ENCODE measurements at regions not wholly inside any gene's neighbourhood (a gene's known extent, or its start where the extent isn't known, plus 50 kb on each side); places are given as distances from the start of the nearest gene placed in this dataset.

DNA sequence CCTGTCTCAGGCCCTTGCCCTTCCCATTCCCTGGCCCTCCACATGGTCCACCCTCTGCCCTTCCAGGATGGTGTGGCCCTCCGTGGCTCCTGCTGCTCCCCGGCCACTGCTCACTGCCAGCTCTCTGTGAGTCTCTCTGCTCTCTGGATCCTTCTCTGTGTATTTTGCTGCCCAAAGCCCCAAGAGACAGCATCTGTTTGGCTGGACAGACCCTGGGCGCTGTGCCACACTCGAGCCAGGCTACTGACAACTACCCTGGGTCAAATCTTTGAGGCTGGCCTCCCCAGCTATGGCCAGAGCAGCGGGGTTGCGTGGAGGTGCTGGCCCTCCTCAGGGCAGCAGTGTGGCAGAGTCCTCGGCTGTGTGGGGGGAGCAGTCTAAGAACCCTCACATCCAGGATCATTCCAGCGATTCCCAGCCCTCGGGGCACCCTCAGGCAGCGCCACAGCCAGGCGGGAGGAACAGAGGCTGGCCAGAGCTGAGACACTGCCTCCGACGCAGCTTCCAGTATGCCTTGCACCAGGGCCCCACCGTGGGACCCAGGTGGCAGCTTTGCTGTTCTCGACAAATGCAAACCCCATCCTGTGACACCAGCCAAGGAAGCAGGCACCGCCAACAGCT lies 139.4 kb upstream of the GLI2 start:
- no peak for DNase-seq

DNA sequence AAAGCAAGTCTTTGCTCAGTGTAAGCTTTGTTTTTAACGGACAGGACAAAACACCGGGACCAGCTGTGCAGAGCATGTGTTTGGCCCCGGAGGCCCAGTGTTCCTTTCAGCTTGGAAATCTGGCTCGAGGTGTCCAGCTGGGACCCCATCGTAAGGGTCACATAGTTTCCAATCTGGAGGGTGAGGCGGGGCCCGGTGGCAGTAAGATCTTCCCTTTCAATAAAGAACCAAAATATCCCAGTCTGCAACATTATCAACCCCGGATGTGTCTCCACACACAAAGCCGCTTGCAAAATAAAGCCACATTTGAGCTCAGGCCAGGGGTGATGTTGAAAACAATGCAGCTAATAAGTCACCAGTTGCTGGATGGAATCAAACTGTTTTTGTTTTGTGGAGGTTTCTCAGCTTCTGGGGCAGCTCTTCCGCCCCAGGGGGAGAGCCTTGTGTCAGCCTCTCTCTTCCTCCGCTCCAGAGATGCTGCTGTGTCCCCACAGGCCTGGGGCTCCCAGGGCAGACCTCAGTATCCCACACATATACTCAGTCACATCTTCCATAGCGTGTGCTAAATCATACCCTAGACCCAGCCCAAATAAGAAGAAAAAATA lies 138.6 kb upstream of the GLI2 start:
- no peak for DNase-seq

DNA sequence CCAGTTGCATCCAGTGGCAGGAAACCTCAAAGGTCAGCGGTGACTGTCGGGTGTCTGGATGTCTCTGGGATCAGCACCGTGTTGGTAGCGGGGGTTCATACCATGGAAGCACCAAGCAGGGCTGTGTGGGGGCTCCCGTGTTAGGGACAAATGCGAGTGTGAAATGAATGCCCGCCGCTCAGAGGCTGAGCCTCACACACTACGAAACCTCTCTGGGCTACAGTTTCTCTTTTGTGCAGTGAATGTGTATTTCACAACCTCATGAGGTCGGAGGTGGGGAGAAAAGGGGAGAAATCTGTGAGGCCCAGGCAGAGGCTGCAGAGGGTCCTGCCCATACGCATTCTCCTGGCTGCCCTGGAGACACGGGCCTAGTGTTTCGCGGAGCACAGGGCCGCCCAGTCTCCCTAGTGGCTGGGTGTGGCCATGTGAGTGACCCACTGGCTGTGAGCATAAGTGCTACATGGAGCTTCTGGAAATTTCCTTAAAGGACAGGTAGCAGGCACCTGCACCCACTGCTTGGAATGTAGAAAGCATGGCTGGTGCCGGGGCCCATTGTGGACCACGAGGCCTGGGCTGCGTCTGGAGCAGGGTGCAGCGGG lies 138.0 kb upstream of the GLI2 start:
- no peak for DNase-seq

DNA sequence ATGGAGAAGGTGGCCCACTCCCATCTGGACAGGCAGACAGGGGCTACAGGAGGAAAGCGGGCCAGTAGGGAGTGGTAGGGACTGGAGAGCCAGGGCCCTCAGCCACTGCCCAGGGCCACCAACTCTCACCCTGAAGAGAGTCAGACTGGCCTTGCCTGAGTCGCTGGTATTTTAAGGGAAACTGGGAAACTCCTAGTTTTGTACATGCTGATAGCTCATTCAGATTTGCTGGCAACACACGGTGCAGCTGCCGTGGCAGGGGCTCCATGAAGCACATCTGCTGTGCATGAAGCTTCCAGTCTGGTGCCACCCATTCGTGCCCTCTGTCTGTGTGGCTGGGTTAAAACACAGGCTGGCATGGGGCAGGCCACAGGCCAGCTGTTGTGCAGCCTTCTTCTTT lies 137.3 kb upstream of the GLI2 start:
- DNase-seq: no peak

DNA sequence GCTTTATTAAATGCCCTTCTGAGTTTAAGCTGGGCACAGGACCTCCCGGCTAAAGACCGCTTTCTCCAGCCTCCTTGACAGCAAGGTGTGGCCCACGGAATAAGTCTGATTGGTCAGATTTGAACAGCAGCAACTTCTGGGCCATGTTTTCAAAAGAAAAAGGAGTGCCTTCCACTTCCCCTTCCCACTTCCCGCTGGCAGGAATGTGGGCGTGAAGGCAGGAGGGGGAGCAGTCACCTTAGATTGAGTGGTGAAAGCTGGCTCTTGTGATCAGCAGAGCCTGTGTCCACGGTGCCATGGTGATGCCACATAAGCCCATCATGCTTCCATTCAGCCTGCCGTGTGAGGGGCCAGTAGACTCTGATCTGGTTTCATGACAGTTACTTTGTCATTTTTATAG lies 136.6 kb upstream of the GLI2 start:
- no peak for DNase-seq

DNA sequence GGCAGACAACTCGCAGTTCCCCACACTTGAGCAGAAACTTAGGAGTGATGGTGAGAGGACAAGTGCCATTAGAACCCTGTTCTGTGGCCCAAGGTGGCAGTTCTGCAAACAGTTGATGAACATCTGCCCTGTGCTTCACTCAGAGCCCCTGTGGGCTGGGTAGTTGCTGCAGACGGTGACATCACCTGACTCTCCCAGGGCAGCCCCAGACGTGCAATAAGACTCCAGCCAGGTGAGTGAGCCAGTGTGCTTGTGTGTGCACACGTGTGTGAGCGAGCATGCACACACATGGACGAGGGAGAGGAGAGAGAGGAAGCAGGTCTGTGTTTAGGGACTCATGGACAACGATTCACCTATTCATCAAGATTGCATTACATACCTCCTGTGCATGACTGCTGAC lies 136.0 kb upstream of the GLI2 start:
- DNase-seq: no peak

DNA sequence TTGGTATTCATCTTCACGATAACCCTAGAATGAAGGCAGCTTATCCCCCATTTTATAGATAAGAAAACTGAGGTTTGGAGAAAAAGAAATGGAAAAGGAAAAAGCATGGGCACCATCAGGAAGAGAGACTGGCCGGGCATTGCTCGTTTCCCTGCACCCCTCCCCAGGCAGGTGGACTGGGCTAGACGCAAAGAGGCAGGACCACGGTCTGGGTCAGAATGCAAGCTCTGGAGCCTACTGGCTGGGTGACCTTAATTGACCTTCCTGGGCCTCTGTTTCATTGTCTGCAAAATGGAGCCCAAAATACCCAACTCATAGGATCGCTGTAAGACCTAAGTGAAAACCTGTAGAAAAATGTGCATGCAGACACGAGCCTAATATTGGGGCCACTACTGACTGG lies 135.3 kb upstream of the GLI2 start:
- DNase-seq: no peak

DNA sequence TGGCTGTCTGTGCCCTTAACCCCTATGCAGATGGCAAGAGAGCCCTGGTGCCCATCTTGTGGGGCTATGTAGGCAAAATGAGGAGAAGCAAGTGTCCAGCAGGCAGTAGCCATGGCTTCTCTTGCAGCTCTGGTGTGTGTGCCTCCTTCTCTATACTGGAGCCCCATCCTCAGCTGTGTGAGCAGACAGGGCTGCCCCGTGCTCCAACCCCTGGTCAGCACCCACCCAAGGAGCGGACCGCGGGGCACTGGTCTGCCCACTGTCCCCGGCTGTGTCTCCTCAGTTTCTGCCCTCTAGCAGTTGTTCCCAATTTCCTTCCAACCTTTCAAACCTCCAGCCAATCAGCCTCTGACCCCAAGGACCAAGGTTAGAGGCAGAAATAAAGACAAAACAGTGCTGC lies 134.9 kb upstream of the GLI2 start:
- DNase-seq: no peak

DNA sequence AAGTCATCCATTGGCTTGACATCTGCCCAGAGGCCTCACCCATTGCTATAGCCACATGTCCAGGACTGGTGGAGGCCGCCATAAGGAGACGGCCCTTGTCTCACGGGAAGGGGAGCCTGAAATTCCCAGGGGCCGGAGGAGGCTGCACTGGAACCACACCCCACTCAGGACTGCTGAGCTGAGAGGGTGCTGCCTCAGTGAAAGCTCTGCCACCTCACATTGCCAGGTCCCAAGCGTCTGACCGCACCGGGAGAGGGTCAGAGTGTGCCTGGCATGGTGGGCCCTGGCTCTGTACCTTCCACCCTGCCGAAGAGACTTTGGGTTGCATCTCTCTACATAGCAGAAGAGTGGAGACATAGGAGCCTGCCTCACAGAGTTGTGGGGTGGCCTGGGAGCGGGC lies 134.1 kb upstream of the GLI2 start:
- no peak for DNase-seq

DNA sequence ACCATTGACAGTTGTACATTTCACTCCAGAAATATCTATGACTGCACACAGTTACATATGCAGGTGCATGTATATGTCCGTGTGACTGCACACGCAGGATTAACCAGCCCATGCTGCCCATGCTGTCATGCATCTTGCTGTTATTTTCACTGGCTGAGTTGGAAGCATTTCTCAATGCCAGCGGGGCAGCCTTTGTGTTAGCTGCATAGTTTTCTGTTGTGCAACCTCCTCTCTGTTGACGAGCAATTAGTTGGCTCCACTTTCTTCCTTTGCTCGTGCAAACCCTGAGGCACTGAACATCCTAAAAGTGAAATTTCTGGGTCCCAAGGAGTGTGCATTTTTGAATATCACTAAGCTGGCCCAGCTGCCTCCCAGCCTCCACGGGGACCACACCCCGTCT lies 133.4 kb upstream of the GLI2 start:
- DNase-seq: no peak

DNA sequence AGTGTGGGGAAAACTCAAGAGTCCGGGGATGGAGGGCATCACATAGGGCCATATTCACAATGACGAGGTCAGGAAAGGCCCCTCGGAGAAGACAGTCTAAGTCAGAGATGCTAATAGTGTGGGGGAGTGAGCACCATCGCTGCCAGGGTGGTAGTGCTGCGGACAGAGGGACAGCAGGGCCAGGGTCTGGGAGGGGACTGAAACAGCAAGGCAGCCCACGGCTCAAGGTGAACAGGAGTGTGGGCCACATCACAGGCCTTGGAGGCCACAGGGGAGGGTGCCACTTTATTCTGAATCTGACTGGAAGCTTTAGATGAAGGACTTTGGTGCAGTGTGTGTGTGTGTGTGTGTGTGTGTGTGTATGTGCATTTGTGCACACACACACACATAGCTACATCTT lies 130.9 kb upstream of the GLI2 start:
- DNase-seq: no peak

DNA sequence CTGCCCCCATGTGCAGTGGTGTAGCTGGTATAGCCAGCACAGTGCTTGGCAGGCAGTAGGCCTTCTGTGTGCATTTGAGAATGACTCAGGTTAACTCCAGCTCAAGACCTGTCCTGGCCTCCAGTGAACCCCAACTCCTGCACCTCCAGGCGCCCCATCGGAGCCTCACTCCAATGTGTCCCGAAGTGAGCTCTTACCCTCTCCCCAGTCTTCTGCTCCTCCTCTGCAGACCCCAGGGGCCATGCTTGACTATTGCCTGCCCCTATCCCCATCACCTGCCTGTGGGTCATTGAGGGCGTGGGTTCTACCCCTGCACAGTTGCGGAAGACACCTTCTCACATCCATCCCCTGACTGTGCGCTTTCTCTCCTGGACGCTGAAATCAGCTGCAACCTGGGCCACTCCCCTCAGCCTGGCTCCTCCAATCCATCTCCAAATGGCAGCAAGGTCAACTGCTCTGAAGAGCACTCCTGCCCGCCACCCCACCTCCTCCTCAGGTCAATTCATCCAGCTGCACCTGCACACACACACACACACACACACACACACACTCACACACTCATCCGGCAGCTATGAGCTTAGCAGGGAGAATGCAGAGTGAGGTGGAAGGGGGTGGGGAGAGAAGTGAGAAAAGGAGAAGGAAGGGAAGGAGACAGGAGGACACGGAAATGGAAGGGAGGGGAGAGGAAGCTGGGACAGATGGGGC lies 130.3 kb upstream of the GLI2 start:
- DNase-seq: no peak

DNA sequence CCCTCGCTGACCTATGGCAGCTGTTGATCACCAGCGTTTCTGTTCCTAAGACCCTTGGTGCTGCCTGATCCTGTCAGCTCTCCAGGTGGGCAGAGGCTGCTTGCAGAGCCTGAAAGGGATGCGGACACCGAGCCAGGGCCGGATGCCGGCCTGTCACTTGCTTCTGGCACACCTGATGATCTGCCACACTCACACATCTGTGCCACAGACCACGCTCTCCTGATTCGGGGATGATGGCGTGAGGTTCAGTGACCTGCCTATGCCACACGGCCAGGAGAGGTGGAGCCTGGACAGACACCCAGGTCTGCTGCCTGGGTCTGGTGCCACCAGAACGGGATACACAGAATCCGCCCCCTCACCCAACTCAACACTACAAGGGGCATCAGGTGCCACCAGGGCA lies 129.4 kb upstream of the GLI2 start:
- no peak for DNase-seq

DNA sequence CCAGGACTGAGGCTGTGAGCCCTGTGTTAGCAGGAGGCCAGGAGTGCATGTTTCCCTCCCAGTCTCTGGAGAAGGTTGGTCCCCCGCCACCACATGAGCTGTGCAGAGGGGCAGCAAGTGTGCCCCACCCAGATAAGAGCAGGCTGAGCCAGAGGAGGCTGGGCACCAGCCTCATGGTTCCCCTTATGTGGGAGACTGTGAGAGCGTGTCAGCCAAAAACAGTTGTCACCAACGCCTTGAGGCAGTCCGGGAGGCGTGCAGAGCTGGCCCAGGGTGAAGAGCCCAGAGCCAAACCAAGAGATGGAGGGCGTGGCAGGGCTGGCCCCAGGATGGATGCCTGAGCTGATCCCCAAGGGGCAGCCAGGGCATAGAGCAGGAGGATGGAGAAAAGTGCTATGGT lies 128.7 kb upstream of the GLI2 start:
- DNase-seq: no peak

DNA sequence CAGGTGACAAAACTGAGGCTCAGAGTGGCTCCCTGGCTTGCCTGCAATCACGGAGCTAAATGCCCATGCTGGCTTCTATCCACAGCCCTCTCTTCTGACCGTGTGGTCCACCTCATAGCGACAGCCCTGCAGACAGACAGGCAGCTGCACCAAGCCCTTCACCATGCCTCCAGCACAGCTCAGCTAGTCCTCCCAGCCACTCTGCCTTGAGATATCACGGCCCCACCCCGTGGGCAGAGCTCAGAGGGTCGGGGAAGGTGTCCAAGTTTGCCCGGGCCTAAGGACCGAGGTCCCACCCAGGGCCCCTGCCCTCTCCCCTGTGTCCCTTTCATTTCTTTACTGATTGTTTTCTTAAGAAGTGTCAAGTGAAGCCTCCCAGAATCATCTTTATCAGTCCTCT lies 128.2 kb upstream of the GLI2 start:
- DNase-seq: no peak

DNA sequence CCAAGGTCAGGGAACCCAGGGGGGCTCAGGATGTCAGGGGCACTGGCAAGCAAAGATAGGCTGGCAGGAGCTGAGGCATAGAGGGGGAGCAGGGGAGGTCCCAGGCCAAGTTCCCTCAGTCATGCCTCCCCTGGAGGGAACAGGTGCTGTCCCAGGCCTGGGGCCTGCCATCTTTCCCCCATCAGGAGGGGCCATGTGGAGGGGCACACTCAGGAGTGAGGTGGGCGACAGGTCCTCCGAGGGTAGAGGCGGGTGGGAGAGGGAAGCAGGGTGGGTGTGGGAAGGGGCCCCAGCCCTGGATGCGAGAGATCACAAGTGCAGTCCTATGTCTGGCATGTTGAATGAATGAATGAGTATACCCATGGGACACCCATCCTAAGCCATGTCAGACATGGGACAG lies 127.7 kb upstream of the GLI2 start:
- no peak for DNase-seq

DNA sequence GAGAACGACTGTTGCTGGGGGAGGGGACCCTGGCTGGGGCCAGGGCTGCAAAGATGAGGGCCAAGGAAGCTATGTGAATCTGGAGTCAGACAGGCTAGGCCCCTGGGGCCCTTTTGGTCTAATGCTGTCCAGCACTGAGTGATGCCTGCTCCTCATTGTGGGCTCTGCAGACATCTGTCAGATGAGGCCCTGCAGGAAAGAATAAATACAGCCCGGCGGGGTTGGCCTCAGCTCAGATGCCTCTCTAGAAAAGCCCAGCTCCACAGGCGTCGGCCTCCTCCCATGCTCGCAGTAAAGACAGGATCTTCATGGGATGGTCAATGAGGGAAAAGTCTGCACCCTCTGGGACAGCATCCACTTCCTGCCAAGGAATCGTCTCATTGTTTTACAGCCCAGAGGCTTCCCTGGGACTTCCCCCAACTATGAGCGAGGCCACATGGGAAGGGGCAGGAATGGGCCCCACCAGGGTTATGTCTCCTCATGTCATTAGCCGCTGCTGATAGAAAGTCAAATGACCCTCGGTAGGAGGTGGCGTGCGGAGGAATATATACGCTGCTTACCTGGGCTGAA lies 125.8 kb upstream of the GLI2 start:
- no peak for DNase-seq

DNA sequence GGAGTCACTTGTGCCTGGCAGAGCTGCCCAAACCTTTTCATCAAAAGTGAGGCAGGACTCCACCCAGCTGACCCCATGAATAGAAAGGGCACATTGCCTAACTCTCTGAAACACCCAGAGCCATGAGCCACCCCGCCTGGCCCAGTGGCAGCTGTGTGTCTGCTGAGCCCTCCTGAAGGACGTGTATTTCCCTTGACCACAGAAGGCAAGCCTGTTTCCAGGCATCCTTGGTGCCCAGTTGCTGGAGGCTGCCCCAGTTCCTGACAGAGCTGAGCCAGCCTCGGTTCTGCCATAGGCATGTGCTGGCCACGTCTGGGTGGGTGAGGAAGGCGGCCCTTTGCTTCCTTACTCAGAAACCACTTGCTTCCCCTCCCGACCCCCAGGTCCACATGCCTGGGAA lies 124.7 kb upstream of the GLI2 start:
- no peak for DNase-seq

DNA sequence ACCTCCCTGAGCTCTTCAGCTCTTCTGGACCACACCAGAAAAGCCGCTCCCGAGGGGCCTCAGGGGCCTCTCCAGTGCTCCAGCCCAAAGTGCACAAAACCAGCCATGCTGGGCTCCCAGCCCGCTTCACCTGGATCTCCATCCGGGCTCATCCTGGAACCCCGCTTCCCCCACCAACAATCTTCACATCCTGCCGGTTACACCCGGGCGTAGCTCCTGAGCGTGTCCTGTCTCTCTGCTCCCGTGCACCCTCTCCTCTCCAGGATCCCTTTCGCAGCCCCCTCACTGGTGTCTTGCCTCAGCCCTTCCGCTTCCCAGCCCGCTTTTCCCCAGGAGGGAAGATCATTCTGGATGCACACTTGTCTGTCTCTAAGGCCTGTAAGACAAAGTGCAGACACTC lies 123.7 kb upstream of the GLI2 start:
- no peak for DNase-seq

DNA sequence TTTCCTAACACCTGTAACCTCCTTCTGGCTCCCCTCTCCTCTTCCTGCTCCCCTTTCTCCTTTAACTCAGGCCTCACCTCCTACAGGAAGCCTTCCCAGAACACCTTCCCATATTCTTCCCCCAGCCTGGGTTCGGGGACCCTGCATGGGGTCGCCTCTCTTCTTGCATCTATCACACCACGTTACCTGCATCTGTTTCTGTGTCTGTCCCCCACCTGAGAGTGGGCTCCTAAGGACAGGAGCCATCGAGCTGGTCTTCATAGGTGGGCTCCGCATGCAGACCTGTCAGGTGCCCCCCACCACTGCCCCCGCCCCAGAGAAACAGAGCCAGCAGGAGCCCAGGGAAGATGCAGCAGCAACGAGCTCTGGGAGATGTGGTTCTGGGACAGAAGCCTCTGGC lies 123.2 kb upstream of the GLI2 start:
- DNase-seq: no peak

DNA sequence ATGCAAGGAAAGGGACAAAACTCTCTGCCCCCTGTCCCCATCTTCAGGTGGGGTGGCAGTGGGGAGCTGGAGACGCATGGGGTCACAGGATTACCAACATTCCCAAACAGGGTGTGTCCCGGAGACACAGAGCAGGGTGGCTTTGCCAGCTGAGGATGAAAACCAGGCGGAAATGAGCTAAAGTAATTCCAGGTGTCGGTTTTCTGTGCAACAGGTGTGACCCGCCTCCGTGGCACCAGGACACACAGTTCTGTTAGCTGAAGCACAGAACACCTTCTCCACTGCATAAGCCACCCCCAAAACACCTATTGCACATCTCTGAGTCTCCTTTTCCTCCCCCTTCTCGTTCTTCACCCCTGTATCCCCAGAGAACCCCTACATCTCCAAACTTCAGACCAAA lies 122.7 kb upstream of the GLI2 start:
- no peak for DNase-seq

DNA sequence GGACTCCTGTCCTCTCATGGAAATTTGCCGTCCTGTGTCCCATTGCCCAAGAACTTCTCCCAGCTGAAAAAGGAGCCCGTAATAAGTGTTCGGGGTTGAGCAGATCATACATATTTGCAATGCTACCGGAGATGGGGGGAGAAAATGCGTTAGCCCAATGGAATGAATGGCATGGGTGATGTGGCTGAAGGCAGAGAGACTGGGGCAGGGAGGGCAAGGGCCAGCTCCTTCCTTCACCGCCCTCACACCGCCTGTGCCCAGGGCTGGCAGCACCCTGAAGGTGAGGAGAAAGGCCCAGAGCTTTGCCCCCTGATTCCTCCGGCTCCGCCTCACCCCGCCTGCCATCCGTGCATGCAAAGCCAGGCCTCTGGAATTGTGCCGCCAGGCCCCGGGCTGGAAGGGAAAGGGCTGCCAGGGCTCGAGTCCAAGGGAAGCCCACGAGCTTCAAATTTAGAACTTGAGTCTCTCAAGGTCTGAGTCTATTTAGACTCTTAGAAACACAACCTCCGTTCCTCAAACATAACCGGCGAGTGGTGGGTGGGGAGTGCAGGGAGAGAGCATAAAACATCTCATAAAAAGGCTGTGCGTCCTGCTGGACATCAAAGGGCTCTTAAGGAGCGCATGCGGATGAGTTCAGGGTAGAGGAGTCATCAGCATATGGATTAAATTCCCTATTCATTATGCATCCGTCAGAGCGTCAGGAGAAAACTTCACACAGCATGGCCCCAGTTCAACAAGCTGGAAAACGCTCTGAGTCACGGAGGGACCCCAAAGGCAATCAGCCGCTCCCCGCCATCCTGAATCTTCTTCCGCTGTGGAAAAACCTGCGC lies 121.7 kb upstream of the GLI2 start:
- DNase-seq: no peak

DNA sequence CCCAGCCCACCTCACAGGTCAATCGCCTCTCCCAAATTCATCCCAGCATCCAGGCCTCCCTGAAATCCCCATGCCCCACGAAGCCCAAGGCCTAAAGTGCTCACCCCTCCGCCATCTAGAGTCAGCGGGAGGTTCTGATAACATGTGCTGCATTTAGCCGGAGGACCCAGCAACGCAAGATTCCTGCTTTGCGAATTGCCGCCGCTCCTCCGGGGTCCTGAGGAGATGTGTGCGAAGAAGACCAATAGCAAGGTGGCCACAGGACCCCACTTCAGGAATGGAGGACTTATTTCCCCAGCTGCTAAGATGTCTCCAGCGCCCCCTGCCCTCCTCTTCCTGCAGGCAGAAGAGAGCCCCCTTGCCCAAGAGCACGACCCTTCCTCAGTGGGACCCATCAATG lies 120.8 kb upstream of the GLI2 start:
- no peak for DNase-seq
